OCI-LY7 (cell line): ENCODE measurements at regions not wholly inside any gene's neighbourhood (a gene's known extent, or its start where the extent isn't known, plus 50 kb on each side); places are given as distances from the start of the nearest gene placed in this dataset.

ENCODE experiments used
- BruUV-seq: library from RNA; stranded (reverse); fragments of 400-500 nt; replicated peaks from 2 replicates; lab custom pipeline; 2021; lab: Mats Ljungman, UMichigan
- CTCF ChIA-PET: fragments of 300-600 bp; sonication (Branson Sonifier 250); formaldehyde crosslinking; loops from one replicate; lab custom pipeline; 2022; ENCODE audit warnings: antibody characterized with exemption; ENCODE audit not compliant: unreplicated experiment; lab: Charles Lee
- POLR2A ChIA-PET: fragments of 300-600 bp; sonication (Branson Sonifier 250); formaldehyde crosslinking; loops from one replicate; lab custom pipeline; 2022; ENCODE audit warnings: antibody characterized with exemption; lab: Charles Lee
- DNase-seq: peaks from one replicate; pipeline ENCODE4 v3.0.0-alpha.2; 2015; ENCODE audit warnings: low spot score
- H2AFZ ChIP-seq: fragments of 200-600 bp; sonication (generic), shearing (Covaris generic); 2 replicates; pipeline ENCODE4 v1.6.1; 2014; ENCODE audit warnings: mild to moderate bottlenecking, antibody characterized with exemption, low read length, moderate library complexity
- H3K27ac ChIP-seq: fragments of 200-600 bp; sonication (generic); 2 replicates; pipeline ENCODE4 v1.5.1; 2014; ENCODE audit warnings: mixed run types, low read depth, mild to moderate bottlenecking, moderate library complexity, low read length, inconsistent platforms; ENCODE audit not compliant: poor library complexity, severe bottlenecking
- H3K36me3 ChIP-seq: fragments of 200-600 bp; sonication (generic); 2 replicates; pipeline ENCODE4 v1.6.1; 2014; ENCODE audit warnings: mild to moderate bottlenecking, antibody characterized with exemption, low read length, moderate library complexity, mixed read lengths; ENCODE audit not compliant: insufficient read depth
- H3K4me1 ChIP-seq: fragments of 200-600 bp; sonication (generic); 2 replicates; pipeline ENCODE4 v1.5.1; 2014; ENCODE audit warnings: mild to moderate bottlenecking, low read length; ENCODE audit not compliant: insufficient read depth, poor library complexity, severe bottlenecking
- H3K4me2 ChIP-seq: fragments of 200-600 bp; sonication (generic); 2 replicates; pipeline ENCODE4 v1.6.1; 2014; ENCODE audit warnings: mild to moderate bottlenecking, low read length
- H3K4me3 ChIP-seq: fragments of 200-600 bp; sonication (generic); 2 replicates; pipeline ENCODE4 v1.5.1; 2014; ENCODE audit warnings: mild to moderate bottlenecking, low read depth, low read length; ENCODE audit not compliant: poor library complexity, severe bottlenecking
- H3K79me2 ChIP-seq: fragments of 200-600 bp; sonication (generic); 2 replicates; pipeline ENCODE4 v1.6.1; 2016; ENCODE audit warnings: low read depth, mild to moderate bottlenecking, low read length, moderate library complexity, mixed read lengths; ENCODE audit not compliant: insufficient read depth
- H3K9me2 ChIP-seq: fragments of 200-600 bp; sonication (generic); 2 replicates; pipeline ENCODE4 v1.6.1; 2016; ENCODE audit warnings: mild to moderate bottlenecking, low read length, mixed read lengths; ENCODE audit not compliant: insufficient read depth
- H3K9me3 ChIP-seq: fragments of 200-600 bp; sonication (generic); 2 replicates; pipeline ENCODE4 v1.6.1; 2014; ENCODE audit warnings: mild to moderate bottlenecking, mixed run types, low read length, mixed read lengths
- H4K20me1 ChIP-seq: fragments of 200-600 bp; sonication (generic); 2 replicates; pipeline ENCODE4 v1.6.1; 2014; ENCODE audit warnings: mild to moderate bottlenecking, antibody characterized with exemption, low read length, moderate library complexity, mixed read lengths; ENCODE audit not compliant: insufficient read depth
- EZH2phosphoT487 ChIP-seq: fragments of 200-600 bp; sonication (generic); IDR thresholded peaks from 2 replicates; pipeline ENCODE4 v1.6.1; 2018; ENCODE audit warnings: low read depth, borderline replicate concordance, mild to moderate bottlenecking, mixed run types, antibody characterized with exemption, low read length, moderate library complexity, mixed read lengths
- intact Hi-C: fragments of 100-400 bp; cut with micrococcal nuclease; formaldehyde crosslinking; loops from one replicate; pipeline ENCODE4 v1.10.0; 2022; ENCODE audit not compliant: unreplicated experiment
- TF ChIP-seq, protein P1 (sequence below): fragments of 200-600 bp; sonication (generic); conservative IDR thresholded peaks from 2 replicates; pipeline ENCODE4 v1.5.1; 2014; ENCODE audit warnings: mild to moderate bottlenecking, antibody characterized with exemption, low read length, moderate library complexity, mixed read lengths

DNA sequence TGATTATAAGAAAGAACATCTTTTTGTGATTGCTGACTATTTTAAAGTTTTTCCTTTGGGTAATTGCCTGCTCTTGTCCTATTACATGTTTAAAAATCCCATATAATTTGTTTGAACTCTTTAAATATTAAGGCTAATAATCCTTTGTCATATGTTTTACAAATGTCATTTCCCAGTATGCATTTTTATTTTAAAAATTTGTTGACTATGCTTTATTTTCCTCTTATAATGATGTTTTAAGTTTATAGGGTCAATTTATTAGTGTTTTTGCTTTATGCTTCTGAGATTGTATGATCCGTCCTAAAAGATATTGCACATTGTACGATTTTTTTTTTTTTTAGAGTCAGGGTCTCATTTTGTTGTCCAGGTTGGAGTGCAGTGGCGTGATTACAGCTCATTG lies 297.2 kb downstream of the RNF144B start:
- Histone ChIP-seq H3K4me3 (no peak overlapping the region), H3K4me2 (no peak overlapping the region), H3K4me1 (no peaks in the 10 kb centered on the region), H3K79me2 (no peaks in the 10 kb centered on the region), H3K36me3 (no peaks in the 10 kb centered on the region), H2AFZ (no peak overlapping the region), H4K20me1 (no peaks in the 10 kb centered on the region), H3K9me3 (no peaks in the 10 kb centered on the region), H3K27ac (no peak overlapping the region), H3K9me2 (no peaks in the 10 kb centered on the region)
- DNase-seq = no peak
- intact Hi-C loops = no loop called here
- ChIA-PET CTCF (no interaction called here), POLR2A (no interaction called here)
- no TSS peak for BruUV-seq
- TF ChIP-seq, protein P1, sequence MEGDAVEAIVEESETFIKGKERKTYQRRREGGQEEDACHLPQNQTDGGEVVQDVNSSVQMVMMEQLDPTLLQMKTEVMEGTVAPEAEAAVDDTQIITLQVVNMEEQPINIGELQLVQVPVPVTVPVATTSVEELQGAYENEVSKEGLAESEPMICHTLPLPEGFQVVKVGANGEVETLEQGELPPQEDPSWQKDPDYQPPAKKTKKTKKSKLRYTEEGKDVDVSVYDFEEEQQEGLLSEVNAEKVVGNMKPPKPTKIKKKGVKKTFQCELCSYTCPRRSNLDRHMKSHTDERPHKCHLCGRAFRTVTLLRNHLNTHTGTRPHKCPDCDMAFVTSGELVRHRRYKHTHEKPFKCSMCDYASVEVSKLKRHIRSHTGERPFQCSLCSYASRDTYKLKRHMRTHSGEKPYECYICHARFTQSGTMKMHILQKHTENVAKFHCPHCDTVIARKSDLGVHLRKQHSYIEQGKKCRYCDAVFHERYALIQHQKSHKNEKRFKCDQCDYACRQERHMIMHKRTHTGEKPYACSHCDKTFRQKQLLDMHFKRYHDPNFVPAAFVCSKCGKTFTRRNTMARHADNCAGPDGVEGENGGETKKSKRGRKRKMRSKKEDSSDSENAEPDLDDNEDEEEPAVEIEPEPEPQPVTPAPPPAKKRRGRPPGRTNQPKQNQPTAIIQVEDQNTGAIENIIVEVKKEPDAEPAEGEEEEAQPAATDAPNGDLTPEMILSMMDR = no peak
- no peak for TF ChIP-seq EZH2phosphoT487

DNA sequence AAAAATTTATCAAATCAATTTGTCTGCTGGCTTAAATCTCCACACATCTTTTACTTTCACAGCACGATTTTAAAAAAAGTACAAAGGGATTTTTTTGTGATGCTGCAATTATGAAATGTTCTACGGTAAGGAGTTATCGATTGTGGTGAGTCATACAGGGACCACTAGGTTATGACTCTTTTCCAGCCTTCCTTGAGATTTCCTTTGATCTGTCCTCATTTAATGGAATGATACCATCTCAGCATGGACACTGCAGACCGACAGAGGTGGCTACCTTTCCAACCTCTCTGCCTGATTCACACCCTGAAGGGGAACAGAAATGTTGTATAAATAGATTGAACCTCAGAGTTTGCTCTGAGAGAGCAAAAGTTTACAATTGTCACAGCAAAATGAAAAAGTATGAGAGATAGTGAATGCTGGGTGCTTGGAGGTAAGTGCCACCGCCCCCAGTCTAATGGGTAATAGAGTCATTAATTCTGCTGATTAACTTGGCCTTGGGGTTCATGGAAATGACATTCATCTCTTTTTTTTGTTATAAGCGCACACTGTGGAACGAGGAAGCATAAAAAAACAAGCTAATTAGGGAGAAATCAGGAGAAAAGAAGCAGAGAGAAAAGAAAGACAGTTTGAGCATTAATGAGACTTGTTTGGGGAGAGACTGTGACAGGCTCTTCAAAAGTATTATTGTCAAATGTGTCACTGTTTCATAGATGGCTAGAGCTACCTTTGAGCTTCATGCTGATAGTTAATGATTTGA lies 306.0 kb downstream of the RNF144B start:
- no peak overlapping the region for H2AFZ ChIP-seq

DNA sequence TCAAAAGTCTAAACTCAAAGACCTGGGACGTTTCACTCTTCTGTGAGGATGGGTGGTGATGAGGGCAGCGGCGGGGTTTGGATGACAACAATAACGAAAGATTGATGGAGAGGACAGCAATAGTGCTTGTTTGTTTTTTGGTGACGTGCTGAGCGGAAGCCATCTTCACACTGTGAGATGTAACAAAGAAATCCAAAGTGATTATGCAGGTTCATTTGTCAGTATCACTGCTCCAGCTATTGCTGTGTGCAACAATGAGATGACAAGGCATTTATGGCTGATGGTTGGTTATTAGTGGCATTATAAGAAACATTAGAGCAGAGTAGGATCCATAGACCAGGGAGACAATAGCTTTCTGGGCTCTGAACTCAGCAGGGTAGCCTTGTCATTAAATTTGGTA lies 306.7 kb downstream of the RNF144B start:
- no peak for TF ChIP-seq EZH2phosphoT487
- TF ChIP-seq, protein P1 = no peak
- H2AFZ ChIP-seq = no peak overlapping the region
- intact Hi-C loops = no loop called here
- H3K9me3 ChIP-seq = no peaks in the 10 kb centered on the region
- no TSS peak for BruUV-seq
- no peaks in the 10 kb centered on the region for H3K4me1 ChIP-seq
- H3K79me2 ChIP-seq = no peaks in the 10 kb centered on the region
- no peaks in the 10 kb centered on the region for H3K9me2 ChIP-seq
- H3K27ac ChIP-seq = no peak overlapping the region
- ChIA-PET CTCF (no interaction called here), POLR2A (no interaction called here)
- H3K4me2 ChIP-seq = no peak overlapping the region
- H4K20me1 ChIP-seq = no peaks in the 10 kb centered on the region
- H3K4me3 ChIP-seq = no peak overlapping the region
- no peak for DNase-seq
- H3K36me3 ChIP-seq = no peaks in the 10 kb centered on the region

More for the DNA sequence above, 306.0 kb downstream of the RNF144B start:
- ChIA-PET POLR2A (no interaction called here), CTCF (no interaction called here)
- H3K4me2 ChIP-seq = no peak overlapping the region
- no peak for TF ChIP-seq EZH2phosphoT487
- TF ChIP-seq, protein P1 = no peak
- no peak overlapping the region for H3K4me3 ChIP-seq
- H3K9me3 ChIP-seq = no peaks in the 10 kb centered on the region
- no peaks in the 10 kb centered on the region for H4K20me1 ChIP-seq
- DNase-seq = no peak
- BruUV-seq = no TSS peak
- intact Hi-C loops = no loop called here
- H3K9me2 ChIP-seq = no peaks in the 10 kb centered on the region
- no peak overlapping the region for H3K27ac ChIP-seq
- no peaks in the 10 kb centered on the region for H3K4me1 ChIP-seq
- no peaks in the 10 kb centered on the region for H3K79me2 ChIP-seq
- H3K36me3 ChIP-seq = no peaks in the 10 kb centered on the region
